ENCODE measurements at regions not wholly inside any gene's neighbourhood (a gene's known extent, or its start where the extent isn't known, plus 50 kb on each side); places are given as distances from the start of the nearest gene placed in this dataset.
"Not testable (repeated sequence)": the region's sequence is repeated elsewhere in the genome, so short reads cannot be mapped to it uniquely, and the experiment has no call there.

DNA sequence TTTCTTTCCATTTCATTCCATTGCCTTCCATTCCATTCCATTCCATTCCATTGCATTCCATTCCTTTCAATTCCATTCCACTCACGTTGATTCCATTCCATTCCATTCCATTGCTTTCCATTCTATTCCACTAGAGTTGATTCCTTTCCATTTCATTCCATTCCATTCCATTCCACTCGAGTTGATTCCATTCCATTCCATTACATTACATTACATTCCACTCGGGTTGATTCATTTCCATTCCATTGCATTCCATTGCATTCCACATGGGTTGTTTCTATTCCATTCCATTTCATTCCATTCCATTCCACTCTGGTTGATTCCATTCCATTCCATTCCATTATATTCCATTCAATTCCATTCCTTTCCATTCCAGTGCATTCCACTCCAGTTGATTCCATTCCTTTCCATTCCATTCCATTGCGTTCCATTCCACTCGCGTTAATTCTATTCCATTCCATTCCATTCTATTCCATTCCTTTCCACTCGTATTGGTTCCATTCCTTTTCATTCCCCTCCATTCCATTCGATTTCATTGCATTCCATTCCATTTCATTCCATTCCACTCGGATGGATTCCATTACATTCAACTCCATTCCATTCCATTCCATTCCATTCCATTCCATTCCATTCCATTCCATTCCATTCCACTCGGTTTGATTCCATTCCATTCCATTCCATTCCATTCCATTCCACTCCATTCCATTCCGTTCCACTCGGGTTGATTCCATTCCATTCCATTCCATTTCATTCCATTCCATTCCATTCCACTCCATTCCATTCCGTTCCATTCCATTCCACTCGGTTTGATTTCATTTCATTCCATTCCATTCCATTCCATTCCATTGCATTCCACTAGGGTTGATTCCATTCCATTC is 1139.1 kb downstream of the RPIA start:
- not testable (repeated sequence) for TF ChIP-seq EZH2 (IDR thresholded peaks at IDR 0.05; ENCODE audit: borderline replicate concordance, insufficient read depth, low read length, poor library complexity, severe bottlenecking); MXI1 (conservative IDR thresholded peaks at IDR 0.05; ENCODE audit: poor library complexity, severe bottlenecking); POLR2AphosphoS5 (IDR thresholded peaks at IDR 0.05); RAD21 (conservative IDR thresholded peaks at IDR 0.05)
- TF ChIP-seq, protein P1, sequence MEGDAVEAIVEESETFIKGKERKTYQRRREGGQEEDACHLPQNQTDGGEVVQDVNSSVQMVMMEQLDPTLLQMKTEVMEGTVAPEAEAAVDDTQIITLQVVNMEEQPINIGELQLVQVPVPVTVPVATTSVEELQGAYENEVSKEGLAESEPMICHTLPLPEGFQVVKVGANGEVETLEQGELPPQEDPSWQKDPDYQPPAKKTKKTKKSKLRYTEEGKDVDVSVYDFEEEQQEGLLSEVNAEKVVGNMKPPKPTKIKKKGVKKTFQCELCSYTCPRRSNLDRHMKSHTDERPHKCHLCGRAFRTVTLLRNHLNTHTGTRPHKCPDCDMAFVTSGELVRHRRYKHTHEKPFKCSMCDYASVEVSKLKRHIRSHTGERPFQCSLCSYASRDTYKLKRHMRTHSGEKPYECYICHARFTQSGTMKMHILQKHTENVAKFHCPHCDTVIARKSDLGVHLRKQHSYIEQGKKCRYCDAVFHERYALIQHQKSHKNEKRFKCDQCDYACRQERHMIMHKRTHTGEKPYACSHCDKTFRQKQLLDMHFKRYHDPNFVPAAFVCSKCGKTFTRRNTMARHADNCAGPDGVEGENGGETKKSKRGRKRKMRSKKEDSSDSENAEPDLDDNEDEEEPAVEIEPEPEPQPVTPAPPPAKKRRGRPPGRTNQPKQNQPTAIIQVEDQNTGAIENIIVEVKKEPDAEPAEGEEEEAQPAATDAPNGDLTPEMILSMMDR (IDR thresholded peaks at IDR 0.05; ENCODE audit: poor library complexity, severe bottlenecking), result not testable (repeated sequence)
